Mucosa of descending colon (tissue), 3 donors: ENCODE measurements at regions not wholly inside any gene's neighbourhood (a gene's known extent, or its start where the extent isn't known, plus 50 kb on each side); places are given as distances from the start of the nearest gene placed in this dataset.
"Not testable (repeated sequence)": the region's sequence is repeated elsewhere in the genome, so short reads cannot be mapped to it uniquely, and the experiment has no call there.

Experiments used
- ATAC-seq: fragments of 200-7000 bp; cut with Tn5 transposase; one replicate; pipeline ENCODE4 v1.9.1; 2020; ENCODE audit warnings: mild to moderate bottlenecking, moderate library complexity
- DNase-seq, 3 donors: peaks; one replicate each; pipeline ENCODE4 v3.0.0-alpha.2; 2020
- H3K36me3 ChIP-seq: fragments of 200-600 bp; one replicate; pipeline ENCODE4 v1.8.0; 2021; ENCODE audit warnings: low read depth, mild to moderate bottlenecking
- H3K4me1 ChIP-seq: fragments of 200-600 bp; one replicate; pipeline ENCODE4 v1.8.0; 2021; ENCODE audit warnings: low read depth, mild to moderate bottlenecking
- H3K4me3 ChIP-seq: fragments of 200-600 bp; one replicate; pipeline ENCODE4 v1.8.0; 2021; ENCODE audit warnings: mild to moderate bottlenecking
- H3K9me3 ChIP-seq: fragments of 200-600 bp; one replicate; pipeline ENCODE4 v1.8.0; 2021; ENCODE audit warnings: mild to moderate bottlenecking
- intact Hi-C, 2 donors: fragments of 100-400 bp; cut with DNase I in 1 of 2; cut with micrococcal nuclease in 1 of 2; formaldehyde crosslinking; loops; one replicate each; pipeline versions ENCODE4 v1.11.0 to v1.11.1; 2022; cut with DNase I, micrococcal nuclease
- TF ChIP-seq, protein P1 (sequence below): fragments of 200-600 bp; IDR thresholded peaks from one replicate; pipeline ENCODE4 v1.8.0; 2022; ENCODE audit warnings: antibody characterized with exemption, mild to moderate bottlenecking
- donor health status: DM: no; HTN: no; CAD: no; lungs with moderate emphysema.
- donor health status: DM: no; HTN: no; CAD: no.
- donor health status: DM: no; HTN: yes; CAD: no.

DNA sequence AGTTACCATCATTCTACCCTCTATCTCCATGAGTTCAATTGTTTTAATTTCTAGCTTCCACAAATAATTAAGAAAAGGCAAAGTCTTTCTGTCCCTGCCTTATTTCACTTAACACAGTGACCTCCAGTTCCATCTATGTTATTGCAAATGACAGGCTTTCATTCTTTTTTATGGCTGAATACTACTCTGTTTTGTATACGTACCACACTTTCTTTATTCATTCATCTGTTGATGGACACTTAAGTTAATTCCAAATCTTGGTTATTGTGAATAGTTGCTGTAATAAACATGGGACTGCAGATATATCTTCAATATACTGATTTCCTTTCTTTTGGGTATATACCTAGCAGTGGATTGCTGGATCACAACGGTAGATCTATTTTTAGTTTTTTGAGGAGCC, 314.1 kb downstream of the SV2B start:
- TF ChIP-seq, protein P1, sequence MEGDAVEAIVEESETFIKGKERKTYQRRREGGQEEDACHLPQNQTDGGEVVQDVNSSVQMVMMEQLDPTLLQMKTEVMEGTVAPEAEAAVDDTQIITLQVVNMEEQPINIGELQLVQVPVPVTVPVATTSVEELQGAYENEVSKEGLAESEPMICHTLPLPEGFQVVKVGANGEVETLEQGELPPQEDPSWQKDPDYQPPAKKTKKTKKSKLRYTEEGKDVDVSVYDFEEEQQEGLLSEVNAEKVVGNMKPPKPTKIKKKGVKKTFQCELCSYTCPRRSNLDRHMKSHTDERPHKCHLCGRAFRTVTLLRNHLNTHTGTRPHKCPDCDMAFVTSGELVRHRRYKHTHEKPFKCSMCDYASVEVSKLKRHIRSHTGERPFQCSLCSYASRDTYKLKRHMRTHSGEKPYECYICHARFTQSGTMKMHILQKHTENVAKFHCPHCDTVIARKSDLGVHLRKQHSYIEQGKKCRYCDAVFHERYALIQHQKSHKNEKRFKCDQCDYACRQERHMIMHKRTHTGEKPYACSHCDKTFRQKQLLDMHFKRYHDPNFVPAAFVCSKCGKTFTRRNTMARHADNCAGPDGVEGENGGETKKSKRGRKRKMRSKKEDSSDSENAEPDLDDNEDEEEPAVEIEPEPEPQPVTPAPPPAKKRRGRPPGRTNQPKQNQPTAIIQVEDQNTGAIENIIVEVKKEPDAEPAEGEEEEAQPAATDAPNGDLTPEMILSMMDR, result no peak
- H3K4me3 ChIP-seq, result no peak overlapping the region
- ATAC-seq (no peak), DNase-seq (no peak)
- H3K36me3 ChIP-seq, result no peaks in the 10 kb centered on the region
- no peaks in the 10 kb centered on the region for H3K4me1 ChIP-seq
- intact Hi-C loops, result no loop called here
- H3K9me3 ChIP-seq, result no peaks in the 10 kb centered on the region

DNA sequence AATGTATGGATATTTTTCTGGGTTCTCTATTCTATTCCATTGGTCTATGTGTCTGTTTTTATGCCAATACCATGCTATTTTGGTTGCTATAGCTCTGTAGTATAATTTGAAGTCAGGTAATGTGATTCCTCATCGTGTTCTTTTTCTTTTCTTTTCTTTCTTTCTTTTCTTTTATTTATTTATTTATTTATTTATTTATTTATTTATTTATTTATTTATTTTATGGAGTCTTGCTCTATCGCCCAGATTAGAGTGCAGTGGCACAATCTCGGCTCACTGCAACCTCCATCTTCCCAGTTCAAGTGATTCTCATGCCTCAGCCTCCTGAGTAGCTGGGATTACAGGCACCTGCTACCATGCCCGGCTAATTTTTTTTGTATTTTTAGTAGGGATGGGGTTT, 315.2 kb downstream of the SV2B start:
- H3K9me3 ChIP-seq, H3K4me1 ChIP-seq, DNase-seq, ATAC-seq, intact Hi-C loops, H3K4me3 ChIP-seq, H3K36me3 ChIP-seq: not testable (repeated sequence)

DNA sequence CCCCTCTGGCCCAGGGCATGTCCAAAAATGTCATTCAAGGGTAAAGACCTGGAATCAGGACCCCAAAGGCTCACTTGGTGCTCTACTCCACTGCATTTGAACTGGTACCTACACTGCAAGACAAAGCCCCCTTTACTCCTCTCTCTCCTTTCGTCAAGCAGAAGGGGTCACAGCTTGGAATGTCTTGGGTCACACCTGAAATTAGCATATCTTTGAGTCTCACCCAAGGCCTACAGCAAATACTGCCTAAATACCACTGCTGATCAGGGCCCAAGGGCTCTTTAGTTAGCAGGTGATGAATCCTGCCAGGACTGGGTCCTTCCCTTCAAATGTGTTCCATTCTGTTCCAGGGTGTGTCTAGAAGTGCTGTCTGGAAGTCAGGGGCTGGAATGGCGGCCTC, 320.6 kb downstream of the SV2B start:
- no peaks in the 10 kb centered on the region for H3K36me3 ChIP-seq
- no peaks in the 10 kb centered on the region for H3K4me1 ChIP-seq
- H3K9me3 ChIP-seq, result no peaks in the 10 kb centered on the region
- TF ChIP-seq, protein P1, result no peak
- ATAC-seq, result no peak
- no peak for DNase-seq
- intact Hi-C loops, result no loop called here
- no peak overlapping the region for H3K4me3 ChIP-seq

DNA sequence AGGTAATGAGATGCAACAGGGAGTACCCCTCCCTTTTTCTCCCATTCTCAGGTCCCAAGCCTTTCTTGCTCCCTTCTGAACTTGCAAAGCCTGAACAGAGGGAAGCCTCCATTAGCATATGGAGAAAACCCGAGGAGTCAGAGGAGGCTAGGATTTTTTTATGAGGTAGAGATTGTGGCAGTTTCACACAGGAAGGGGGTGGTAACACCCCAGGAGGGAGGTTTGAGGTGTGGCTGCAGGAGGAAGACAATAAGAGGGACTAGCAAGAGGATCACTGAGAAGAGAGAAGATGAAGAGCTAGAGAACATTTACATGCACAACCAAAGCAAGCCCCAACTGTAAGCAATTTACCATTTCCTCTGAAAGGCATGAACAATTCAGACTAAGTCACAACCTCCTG, 322.7 kb downstream of the SV2B start:
- ATAC-seq, result no peak
- TF ChIP-seq, protein P1, result no peak
- intact Hi-C loops, result no loop called here

DNA sequence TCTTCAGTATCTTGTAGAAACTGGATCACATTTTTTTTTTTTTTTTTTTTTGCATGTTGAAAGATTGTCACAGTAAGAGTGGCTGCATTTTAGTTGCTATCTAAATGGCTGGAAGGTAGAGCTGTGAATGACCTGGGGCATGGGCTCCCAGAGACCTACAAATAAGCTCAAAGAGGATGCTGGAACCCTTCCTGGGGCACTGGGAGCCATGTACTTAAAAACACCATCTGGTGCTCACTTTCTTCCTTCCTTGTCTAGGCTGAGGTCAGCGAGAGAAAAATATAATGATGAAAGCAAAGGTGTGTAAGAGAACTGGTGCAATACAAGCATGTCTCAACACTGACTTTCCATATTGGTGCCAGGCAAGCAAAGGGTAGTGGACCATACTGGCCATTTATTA, 323.9 kb downstream of the SV2B start:
- Histone ChIP-seq H3K4me1 (no peaks in the 10 kb centered on the region), H3K4me3 (no peak overlapping the region), H3K9me3 (no peaks in the 10 kb centered on the region), H3K36me3 (no peaks in the 10 kb centered on the region)
- intact Hi-C loops, result no loop called here
- DNase-seq (no peak), ATAC-seq (no peak)
- TF ChIP-seq, protein P1, result no peak

More for the DNA sequence above, 322.7 kb downstream of the SV2B start:
- no peak for DNase-seq
- Histone ChIP-seq H3K36me3 (no peaks in the 10 kb centered on the region), H3K9me3 (no peaks in the 10 kb centered on the region), H3K4me3 (no peak overlapping the region), H3K4me1 (no peaks in the 10 kb centered on the region)

DNA sequence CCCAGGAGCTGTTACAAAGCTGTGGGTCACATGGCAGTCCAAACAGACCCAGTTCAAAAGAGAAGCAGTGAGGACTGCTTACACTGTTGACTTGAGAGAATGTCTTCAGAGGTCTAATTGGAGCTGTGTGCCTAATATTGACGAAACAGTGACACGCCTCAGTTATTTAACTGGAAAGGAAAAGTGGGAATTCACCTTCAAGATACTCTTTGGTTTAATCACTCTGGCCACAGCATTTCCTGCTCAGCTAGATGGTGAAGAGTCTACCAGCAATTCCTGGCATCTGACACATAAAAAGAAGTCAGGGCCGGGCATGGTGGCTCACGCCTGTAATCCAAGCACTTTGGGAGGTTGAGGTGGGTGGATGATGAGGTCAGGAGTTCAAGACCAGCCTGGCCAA, 326.4 kb downstream of the SV2B start:
- no peaks in the 10 kb centered on the region for H3K4me1 ChIP-seq
- TF ChIP-seq, protein P1, result no peak
- intact Hi-C loops, result no loop called here
- no peak overlapping the region for H3K4me3 ChIP-seq
- H3K36me3 ChIP-seq, result no peaks in the 10 kb centered on the region
- ATAC-seq (no peak), DNase-seq (no peak)
- no peaks in the 10 kb centered on the region for H3K9me3 ChIP-seq
